ENCODE measurements at regions not wholly inside any gene's neighbourhood (a gene's known extent, or its start where the extent isn't known, plus 50 kb on each side); places are given as distances from the start of the nearest gene placed in this dataset.

GRCh38 chr2:13581471-13581870 is 864.7 kb downstream of the TRIB2 start:
- TF ChIP-seq, protein P1, sequence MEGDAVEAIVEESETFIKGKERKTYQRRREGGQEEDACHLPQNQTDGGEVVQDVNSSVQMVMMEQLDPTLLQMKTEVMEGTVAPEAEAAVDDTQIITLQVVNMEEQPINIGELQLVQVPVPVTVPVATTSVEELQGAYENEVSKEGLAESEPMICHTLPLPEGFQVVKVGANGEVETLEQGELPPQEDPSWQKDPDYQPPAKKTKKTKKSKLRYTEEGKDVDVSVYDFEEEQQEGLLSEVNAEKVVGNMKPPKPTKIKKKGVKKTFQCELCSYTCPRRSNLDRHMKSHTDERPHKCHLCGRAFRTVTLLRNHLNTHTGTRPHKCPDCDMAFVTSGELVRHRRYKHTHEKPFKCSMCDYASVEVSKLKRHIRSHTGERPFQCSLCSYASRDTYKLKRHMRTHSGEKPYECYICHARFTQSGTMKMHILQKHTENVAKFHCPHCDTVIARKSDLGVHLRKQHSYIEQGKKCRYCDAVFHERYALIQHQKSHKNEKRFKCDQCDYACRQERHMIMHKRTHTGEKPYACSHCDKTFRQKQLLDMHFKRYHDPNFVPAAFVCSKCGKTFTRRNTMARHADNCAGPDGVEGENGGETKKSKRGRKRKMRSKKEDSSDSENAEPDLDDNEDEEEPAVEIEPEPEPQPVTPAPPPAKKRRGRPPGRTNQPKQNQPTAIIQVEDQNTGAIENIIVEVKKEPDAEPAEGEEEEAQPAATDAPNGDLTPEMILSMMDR (IDR thresholded peaks at IDR 0.05), result no peak
- TF ChIP-seq POLR2A (IDR thresholded peaks at IDR 0.05; ENCODE audit: low read length), result no peak
- no peak for TF ChIP-seq CHD4 (IDR thresholded peaks at IDR 0.05; ENCODE audit: borderline replicate concordance)
- no peak for TF ChIP-seq RCOR1 (IDR thresholded peaks at IDR 0.05; ENCODE audit: low read depth, low read length)
- no peak for TF ChIP-seq JUNB (IDR thresholded peaks at IDR 0.05)
- TF ChIP-seq, protein P2, sequence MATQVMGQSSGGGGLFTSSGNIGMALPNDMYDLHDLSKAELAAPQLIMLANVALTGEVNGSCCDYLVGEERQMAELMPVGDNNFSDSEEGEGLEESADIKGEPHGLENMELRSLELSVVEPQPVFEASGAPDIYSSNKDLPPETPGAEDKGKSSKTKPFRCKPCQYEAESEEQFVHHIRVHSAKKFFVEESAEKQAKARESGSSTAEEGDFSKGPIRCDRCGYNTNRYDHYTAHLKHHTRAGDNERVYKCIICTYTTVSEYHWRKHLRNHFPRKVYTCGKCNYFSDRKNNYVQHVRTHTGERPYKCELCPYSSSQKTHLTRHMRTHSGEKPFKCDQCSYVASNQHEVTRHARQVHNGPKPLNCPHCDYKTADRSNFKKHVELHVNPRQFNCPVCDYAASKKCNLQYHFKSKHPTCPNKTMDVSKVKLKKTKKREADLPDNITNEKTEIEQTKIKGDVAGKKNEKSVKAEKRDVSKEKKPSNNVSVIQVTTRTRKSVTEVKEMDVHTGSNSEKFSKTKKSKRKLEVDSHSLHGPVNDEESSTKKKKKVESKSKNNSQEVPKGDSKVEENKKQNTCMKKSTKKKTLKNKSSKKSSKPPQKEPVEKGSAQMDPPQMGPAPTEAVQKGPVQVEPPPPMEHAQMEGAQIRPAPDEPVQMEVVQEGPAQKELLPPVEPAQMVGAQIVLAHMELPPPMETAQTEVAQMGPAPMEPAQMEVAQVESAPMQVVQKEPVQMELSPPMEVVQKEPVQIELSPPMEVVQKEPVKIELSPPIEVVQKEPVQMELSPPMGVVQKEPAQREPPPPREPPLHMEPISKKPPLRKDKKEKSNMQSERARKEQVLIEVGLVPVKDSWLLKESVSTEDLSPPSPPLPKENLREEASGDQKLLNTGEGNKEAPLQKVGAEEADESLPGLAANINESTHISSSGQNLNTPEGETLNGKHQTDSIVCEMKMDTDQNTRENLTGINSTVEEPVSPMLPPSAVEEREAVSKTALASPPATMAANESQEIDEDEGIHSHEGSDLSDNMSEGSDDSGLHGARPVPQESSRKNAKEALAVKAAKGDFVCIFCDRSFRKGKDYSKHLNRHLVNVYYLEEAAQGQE (IDR thresholded peaks at IDR 0.05), result no peak

Data from A549 (cell line).